ENCODE measurements at regions not wholly inside any gene's neighbourhood (a gene's known extent, or its start where the extent isn't known, plus 50 kb on each side); places are given as distances from the start of the nearest gene placed in this dataset.

DNA sequence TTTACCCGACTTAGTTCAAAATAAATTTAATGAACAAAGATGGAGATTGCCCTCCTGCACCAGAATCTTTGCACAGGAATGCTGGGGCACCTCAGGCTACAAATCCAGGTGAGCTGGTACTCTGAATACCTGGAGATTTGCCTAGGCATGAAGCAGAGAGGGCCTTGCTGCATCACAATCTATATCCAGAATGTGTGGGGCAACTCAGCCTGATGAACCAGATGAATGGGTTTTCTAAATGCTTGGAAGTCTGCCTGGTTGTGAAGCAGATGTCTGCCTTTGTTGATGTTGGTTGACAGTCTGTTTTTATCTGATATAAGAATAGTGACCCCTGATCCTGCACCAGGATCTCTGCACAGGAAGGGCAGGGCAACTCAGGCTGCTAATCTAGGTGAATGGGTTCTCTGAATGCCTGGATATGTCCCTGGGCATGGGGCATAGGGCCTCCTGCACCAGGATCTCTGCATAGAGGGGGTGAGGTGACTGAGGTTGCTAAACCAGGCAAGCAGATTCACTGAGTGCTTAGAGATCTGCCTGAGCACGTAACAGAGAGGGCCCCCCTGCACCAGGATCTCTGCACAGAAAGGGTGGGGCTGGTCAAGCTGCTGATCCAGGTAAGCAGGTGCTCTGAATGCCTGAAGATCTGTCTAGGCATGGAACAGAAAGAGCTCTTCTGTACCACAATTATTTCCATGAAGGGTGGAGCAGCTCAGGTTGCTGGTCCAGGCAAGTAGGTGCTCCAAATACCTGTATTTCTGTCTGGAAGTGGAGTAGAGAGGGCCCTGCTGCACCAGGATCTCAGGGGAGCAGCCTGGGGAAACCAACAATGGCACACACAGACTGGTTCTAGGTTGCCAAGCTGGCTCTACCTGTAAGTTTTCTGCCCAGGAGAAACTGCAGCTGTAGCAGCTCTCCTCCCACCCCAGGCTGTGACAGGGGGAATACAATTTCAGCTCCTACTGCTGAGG is 437.5 kb downstream of the MMUT start:
- intact Hi-C loops (cut with DNase I): no loop called here

DNA sequence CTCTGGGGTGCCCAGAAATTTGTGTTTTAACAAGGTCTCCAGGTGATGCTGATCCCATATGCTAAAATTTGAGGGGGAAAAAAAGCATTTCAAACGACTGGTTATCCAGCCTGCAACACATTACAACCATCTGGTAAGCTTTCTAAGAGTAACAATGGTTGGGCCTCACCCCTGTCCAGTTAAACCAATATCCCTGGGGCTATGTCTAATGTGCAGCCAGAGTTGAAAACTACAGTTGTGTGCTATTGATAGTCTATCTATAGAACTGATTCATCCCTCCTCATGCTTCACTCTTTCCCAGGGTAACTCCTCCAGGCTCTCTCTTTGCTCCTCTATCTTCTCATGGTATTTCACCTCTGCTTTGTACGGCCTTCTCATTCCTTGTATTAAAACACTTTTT is 458.3 kb downstream of the MMUT start:
- intact Hi-C loops (cut with DNase I): no loop called here
- Histone ChIP-seq H3K4me1 (peaks cover 0 to 24% (median 19%) of the 10 kb centered on the region in 4 donors), H3K27ac (replicated peaks in 1 of 4) (no peak overlapping the region), H3K9me3 (no peaks in the 10 kb centered on the region), H3K4me3 (no peak overlapping the region), H3K27me3 (no peaks in the 10 kb centered on the region), H3K36me3 (no peaks in the 10 kb centered on the region)
- WGBS: 84% methylated on average over 2 of the region's 2 CpGs
- TF ChIP-seq EP300 (IDR thresholded peaks at IDR 0.05) (no peak), POLR2AphosphoS5 (IDR thresholded peaks at IDR 0.05) (no peak), POLR2A (IDR thresholded peaks at IDR 0.05; ENCODE audit: low read depth) (no peak)
- TF ChIP-seq, protein P1, sequence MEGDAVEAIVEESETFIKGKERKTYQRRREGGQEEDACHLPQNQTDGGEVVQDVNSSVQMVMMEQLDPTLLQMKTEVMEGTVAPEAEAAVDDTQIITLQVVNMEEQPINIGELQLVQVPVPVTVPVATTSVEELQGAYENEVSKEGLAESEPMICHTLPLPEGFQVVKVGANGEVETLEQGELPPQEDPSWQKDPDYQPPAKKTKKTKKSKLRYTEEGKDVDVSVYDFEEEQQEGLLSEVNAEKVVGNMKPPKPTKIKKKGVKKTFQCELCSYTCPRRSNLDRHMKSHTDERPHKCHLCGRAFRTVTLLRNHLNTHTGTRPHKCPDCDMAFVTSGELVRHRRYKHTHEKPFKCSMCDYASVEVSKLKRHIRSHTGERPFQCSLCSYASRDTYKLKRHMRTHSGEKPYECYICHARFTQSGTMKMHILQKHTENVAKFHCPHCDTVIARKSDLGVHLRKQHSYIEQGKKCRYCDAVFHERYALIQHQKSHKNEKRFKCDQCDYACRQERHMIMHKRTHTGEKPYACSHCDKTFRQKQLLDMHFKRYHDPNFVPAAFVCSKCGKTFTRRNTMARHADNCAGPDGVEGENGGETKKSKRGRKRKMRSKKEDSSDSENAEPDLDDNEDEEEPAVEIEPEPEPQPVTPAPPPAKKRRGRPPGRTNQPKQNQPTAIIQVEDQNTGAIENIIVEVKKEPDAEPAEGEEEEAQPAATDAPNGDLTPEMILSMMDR (IDR thresholded peaks at IDR 0.05): no peak
- no peak for DNase-seq (ENCODE audit: extremely low spot score)

More for the DNA sequence above, 437.5 kb downstream of the MMUT start:
- peaks cover 0 to 13% (median 2%) of the 10 kb centered on the region in 4 donors for H3K9me3 ChIP-seq
- H3K27me3 ChIP-seq: no peaks in the 10 kb centered on the region
- no peak overlapping the region for H3K27ac ChIP-seq (replicated peaks in 1 of 4)
- H3K36me3 ChIP-seq: no peaks in the 10 kb centered on the region
- no peaks in the 10 kb centered on the region for H3K4me1 ChIP-seq
- 88% methylated on average over 2 of the region's 2 CpGs for WGBS
- no peak for DNase-seq (ENCODE audit: extremely low spot score)
- no peak for TF ChIP-seq POLR2A (IDR thresholded peaks at IDR 0.05; ENCODE audit: low read depth)
- TF ChIP-seq, protein P1 (IDR thresholded peaks at IDR 0.05): no peak
- TF ChIP-seq EP300 (IDR thresholded peaks at IDR 0.05): no peak
- no peak for TF ChIP-seq POLR2AphosphoS5 (IDR thresholded peaks at IDR 0.05)
- H3K4me3 ChIP-seq: no peak overlapping the region

DNA sequence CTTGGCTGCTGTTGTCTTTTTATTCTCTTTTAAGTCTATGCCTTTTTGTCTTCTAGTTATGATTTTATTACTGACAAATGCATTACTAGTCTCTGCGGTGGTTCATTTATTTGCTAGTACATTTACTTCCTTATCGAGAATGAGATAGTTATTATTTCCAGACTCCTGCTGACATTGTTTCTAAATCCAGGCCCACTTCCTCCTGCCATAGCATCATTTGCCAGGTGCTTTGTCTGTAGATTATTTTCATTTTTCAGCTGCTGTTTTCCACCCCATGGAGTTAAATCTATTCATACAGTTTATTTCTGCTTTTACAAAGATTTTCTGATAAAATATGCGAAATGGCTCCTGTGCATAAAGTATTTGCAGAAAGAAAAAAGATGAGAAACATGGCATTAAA is 459.7 kb downstream of the MMUT start:
- TF ChIP-seq, protein P1 (IDR thresholded peaks at IDR 0.05): no peak
- TF ChIP-seq POLR2AphosphoS5 (IDR thresholded peaks at IDR 0.05): no peak
- no peak for TF ChIP-seq EP300 (IDR thresholded peaks at IDR 0.05)
- no peak for TF ChIP-seq POLR2A (IDR thresholded peaks at IDR 0.05; ENCODE audit: low read depth)
- no peaks in the 10 kb centered on the region for H3K9me3 ChIP-seq
- intact Hi-C loops (cut with DNase I): no loop called here
- H3K27ac ChIP-seq (replicated peaks in 1 of 4): no peak overlapping the region
- no peak overlapping the region for H3K4me3 ChIP-seq
- DNase-seq (ENCODE audit: extremely low spot score): no peak
- WGBS: 46% methylated on average over 3 of the region's 3 CpGs
- H3K36me3 ChIP-seq: no peaks in the 10 kb centered on the region
- H3K4me1 ChIP-seq: peaks cover 0 to 24% (median 19%) of the 10 kb centered on the region in 4 donors
- H3K27me3 ChIP-seq: no peaks in the 10 kb centered on the region

DNA sequence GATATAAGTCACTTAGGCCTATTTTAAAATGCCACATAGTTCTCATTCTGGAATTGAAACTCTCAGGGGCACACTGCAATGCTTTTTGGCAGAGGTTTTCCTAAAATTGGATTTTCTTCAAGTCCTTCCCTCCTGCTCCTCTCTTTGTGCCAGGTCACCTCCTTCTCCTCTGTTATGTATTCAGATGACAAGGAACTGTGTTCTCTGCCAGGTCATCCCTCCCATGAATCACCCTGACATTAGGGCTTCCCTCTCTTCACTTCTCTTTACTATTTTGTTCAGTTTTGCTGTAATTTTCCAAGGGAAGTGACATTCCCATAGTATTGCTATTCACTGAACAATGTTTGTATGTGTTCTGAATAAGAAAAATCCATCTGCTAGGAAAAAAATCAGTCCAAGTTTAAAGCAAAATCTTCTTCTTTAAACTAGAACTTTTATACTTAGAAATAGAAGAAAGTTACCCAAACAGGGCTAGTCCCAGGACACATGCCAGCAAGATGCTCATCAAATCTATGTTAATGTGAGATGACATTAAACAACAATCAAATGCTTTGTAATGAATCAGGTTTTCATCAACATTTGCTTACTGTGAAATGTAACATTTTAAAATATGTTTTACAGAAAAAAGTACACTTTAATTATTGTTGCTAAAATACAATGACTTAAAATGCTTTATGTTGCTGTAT is 461.1 kb downstream of the MMUT start:
- intact Hi-C loops (cut with DNase I): no loop called here
- Histone ChIP-seq H3K36me3 (no peaks in the 10 kb centered on the region), H3K27me3 (no peaks in the 10 kb centered on the region), H3K4me3 (no peak overlapping the region), H3K4me1 (peaks cover 0 to 24% (median 19%) of the 10 kb centered on the region in 4 donors), H3K9me3 (no peaks in the 10 kb centered on the region), H3K27ac (replicated peaks in 1 of 4) (no peak overlapping the region)
- DNase-seq (ENCODE audit: extremely low spot score): no peak
- TF ChIP-seq POLR2AphosphoS5 (IDR thresholded peaks at IDR 0.05) (no peak), EP300 (IDR thresholded peaks at IDR 0.05) (no peak), POLR2A (IDR thresholded peaks at IDR 0.05; ENCODE audit: low read depth) (no peak)
- TF ChIP-seq, protein P1 (IDR thresholded peaks at IDR 0.05): no peak

Data from esophagus muscularis mucosa (tissue), 4 donors.